Cerebellar cortex (tissue), 1 donor: ENCODE measurements at regions not wholly inside any gene's neighbourhood (a gene's known extent, or its start where the extent isn't known, plus 50 kb on each side); places are given as distances from the start of the nearest gene placed in this dataset.
A peak's percentile ranks its signal among the peaks of the same experiment; 100 is the strongest.
"Not testable (repeated sequence)": the region's sequence is repeated elsewhere in the genome, so short reads cannot be mapped to it uniquely, and the experiment has no call there.

Experiments
- DNase-seq: peaks from one replicate; pipeline ENCODE4 v3.0.0-alpha.2; 2015; ENCODE audit warnings: low spot score

DNA sequence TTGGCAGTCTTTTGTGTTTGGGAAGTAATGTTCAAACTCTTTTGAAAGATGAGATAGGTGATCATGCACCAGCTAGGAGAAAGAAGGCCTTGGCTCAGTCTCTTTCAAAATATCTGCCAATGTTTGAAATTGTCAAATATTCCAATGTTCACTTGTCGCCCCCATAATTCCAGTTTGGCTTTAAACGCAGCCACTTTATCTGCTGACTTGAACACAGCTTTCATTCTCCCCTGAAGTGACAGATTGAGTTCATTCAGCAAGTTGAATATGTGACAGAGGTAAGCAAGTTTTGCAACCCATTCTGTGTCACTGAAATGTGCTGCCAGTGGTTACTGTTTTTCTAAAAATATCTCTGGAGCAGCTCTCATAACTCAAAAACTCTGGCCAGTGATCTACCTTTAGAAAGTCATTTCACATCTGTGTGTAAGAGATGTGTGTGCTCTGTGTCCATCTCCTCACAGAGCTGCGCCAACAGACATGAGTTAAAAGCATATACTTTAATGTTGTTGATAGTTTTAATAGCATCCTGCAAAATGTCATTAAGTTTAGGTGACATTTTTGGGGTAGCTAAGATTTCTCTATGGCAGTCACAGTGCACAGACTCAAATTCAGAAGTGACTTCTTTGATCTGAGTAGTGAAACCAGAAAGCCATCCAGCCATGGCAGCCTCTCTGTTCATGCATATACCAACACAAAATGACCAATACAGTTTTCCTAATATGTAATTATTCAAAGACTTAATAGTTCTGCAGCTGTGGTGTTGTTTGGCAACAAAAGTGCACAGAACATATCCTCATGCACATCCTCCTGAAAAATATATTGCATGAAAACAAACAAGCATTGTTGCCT lies 614.3 kb upstream of the MIS18BP1 start:
- no peak for DNase-seq

DNA sequence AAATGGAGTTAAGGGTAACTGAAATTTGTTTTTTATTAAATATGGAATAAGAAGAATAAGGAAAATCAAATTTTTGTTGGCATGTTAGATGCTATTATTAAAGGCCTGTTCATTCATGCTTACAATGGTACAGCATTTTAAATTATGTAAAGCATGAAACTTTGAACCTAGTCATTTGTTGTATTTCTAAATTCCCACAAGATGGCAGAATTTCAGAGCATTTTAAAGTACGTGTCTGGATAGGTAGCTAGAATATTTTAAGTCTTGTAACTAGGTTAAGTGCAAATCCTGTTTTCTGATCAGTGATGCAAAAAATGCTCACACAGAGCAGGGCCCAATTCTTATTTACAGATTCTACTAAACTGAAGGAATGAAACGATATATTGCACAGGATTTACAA lies 585.6 kb upstream of the MIS18BP1 start:
- peak; percentile 1 for DNase-seq

DNA sequence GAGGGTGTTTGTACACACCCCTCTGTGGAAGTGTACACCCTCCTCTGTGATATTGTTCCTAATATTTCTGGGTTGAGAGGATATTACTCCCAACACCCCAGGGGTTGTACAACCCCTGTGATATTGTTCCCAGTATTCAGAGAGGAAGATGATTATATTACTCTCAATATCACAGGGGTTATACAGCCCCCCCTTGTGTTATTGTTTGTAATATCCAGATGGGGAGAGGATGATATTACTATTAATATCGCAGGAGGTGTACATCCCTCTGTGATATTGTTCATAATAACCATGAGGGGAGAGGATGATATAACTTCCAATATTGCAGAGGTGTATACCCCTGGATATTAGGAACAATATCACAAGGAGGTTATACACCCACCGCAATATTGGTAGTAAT lies 566.1 kb upstream of the MIS18BP1 start:
- DNase-seq = no peak

DNA sequence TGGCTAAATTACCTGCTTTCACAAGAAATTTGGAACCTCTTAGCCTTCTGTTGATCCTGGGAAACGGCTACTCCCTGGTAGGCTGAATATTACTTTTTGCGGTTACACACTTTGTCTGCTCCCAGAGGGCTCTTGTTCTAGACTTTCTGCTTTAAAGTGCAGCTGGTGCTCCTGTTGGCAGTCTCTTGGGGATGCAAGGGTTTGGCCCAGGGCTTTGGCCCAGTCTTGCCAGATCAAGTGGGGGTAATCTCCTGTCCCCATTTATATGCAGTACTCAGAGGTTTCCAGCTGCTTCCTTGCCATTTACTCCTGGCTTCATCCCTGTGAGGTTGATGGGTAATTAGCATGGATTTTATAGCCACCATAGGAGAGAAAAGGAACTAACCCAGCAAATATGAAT lies 558.2 kb upstream of the MIS18BP1 start:
- DNase-seq = no peak

DNA sequence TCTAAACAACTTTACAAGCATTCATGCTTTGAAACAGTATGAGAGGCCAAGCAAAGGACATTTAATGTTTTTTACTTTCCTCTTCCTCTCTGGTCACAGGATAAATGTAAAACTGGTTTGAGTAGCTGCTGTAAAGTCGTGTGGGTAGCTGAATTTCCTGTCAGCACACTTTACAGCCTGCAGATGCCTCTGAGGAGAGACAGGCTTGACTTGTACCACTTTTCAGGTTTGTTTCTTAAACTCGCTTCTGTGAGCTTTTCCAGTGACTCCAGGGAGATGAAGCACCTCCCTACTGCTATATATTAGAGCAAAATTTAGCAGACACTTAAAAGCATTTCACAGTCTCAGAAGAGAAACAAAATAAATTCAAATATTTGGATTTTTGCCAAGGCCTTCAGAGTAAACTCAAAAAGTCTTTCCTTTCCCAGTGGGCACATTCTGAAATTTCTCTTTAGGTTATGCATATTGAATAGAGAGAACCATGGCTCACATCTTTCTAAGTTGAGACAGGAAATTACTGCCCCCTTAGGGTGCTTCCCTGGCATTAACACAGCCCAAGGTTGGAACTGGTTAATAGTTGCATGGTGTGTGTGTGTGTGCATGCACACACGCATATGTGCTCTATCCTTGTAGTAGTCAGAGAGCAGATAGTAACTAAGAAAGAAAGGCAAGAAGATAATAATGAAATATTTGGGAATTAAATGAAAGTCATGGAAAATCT lies 557.3 kb upstream of the MIS18BP1 start:
- no peak for DNase-seq

DNA sequence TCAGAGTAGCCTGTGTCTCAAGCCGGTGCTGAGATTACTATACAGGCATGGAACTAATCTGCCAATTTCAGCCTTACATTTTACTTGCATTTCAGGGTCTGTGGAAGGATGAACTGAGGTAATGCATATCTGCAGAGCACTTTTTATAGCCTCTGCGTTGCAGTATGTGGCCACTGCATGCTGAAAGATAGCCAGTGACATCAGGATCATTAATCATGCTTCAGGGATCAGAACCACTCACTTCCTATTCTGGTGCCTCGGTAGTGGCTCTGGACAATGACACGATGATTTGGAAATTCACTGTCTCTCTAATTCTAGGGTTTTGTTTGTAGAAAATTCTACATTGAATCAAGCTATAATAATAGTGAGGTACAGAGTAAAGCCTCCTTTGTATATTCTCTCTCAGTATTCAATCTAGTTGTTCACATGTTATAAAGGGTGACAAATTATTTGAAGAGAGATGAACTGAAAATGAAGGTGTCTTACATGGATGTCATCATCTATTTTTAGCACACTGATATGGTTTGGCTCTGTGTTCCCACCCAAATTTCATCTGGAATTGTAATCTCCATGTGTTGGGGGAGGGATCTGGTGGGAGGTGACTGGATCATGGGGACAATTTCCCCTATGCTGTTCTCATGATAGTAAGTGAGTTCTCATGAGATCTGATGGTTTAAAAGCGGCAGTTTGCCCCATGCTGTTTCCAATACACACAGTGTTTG lies 554.3 kb upstream of the MIS18BP1 start:
- DNase-seq = no peak

DNA sequence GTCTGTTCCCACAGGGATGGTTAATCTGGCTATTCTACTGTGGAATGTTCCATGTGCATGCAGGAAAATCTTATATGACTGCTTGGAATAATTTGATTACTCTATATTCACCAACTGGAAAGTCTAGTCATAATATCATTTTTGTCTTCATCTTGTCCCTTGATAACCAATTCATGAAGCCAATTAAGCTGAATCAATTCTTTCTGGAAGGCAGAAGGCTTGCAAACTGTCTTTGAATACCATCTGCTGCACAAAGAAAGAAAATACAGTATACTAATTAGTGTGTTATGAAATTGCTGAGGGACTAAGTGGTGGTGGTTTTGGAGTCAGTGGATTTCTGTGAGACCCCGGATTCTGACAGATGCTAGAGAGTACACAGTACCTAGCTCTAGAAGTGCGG lies 546.5 kb upstream of the MIS18BP1 start:
- no peak for DNase-seq

DNA sequence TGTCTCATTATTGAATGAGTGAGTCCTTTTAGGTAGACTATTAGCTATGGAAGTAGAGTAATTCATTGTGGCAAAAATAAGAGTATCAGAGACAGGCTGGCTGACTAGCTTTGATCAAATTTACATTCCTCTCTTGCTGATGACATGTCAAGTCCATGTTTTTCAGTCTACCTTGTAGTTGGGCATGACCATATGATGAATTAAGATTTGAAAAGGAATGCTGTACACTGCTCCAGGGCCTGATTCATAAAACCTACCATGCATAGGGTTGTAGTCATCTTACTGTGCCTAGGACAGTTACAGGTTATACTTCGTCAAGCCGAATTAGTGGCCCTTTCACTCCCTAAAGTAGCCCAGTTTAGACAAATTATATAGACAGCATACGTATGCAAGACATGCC lies 545.7 kb upstream of the MIS18BP1 start:
- DNase-seq = no peak

DNA sequence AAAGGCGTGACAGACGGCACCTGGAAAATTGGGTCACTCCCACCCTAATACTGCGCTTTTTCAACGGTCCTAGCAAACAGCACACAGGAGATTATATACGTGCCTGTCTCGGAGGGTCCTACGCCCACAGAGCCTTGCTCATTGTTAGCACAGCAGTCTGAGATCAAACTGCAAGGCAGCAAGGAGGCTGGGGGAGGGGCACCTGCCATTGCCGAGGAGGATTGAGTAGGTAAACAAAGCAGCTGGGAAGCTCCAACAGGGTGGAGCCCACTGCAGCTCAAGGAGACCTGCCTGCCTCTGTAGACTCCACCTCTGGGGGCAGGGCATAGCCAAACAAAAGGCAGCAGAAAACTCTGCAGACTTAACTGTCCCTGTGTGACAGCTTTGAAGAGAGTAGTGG lies 543.0 kb upstream of the MIS18BP1 start:
- DNase-seq = not testable (repeated sequence)

DNA sequence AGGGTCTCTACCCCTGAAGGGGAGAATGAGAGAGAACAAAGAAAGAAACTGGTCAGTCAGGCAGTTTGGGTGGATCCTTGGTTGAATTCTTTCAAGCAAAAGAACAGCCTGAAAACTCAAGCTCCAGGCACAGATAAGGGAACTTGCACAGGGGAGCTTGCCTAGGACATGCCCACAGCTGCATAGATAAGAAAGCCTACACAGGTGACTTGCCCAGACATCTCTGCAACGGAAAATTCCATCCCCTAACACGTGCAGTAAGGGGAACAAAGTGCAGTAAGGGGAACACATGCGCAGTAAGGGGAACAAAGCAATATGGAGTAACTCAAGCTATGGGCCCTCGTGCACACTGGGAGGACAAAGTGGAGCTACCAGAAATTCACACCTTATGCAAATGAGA lies 540.1 kb upstream of the MIS18BP1 start:
- no peak for DNase-seq

DNA sequence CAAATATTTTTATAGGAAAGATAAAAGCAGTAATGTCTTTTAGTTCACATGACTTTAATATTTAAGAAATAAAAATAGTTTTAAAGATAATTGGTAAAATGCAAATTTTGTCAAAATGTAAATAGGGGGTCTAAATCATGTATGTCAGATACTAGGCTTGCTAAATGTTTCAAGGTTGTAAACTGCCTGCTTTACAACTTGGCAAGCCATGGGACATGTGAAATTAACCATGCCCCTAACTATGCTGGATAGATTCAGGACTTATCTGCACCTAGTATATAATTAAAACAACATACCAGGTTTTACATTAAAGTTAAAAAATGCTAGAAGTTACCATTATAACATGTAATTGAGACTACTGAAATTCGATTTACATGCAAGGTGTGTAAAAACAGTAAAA lies 537.3 kb upstream of the MIS18BP1 start:
- DNase-seq = no peak

DNA sequence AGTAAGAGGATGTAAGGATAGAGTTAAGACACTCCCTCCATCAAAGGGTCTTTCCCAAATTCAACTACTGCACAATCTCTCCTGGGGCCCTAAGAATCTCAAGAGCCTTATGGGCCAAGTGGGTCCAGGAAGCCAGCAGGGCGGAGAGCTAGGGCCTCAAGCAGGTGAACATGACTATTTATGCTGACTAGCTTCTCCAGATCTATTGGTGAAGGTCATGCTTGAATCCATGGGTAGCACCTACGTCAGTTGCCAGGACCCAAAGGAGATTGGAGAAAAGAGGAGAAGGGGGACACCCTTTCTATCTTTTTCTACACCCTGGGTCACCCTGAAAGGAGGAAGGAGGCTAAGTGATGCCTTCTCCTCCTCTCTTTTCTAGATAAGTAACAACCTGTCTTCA lies 534.2 kb upstream of the MIS18BP1 start:
- DNase-seq = no peak

DNA sequence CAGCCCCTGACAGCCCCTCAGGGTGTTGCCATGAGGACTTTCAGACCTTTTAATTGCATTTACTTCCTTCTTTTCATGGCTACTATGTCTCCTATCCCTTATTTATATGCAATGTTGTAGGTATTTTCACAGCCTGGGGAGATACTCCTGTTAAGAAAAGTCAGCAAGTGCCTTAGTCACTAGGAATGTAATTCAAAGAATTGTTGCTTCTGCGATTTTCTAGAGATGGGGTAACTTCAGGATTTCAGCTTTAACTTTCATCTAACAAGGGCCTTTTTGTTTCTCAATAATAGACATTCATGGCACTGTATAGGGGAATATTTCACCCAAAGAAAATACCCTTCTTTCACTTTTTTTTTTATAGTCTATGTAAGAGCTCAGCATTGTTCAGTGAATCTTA lies 533.3 kb upstream of the MIS18BP1 start:
- DNase-seq = no peak

DNA sequence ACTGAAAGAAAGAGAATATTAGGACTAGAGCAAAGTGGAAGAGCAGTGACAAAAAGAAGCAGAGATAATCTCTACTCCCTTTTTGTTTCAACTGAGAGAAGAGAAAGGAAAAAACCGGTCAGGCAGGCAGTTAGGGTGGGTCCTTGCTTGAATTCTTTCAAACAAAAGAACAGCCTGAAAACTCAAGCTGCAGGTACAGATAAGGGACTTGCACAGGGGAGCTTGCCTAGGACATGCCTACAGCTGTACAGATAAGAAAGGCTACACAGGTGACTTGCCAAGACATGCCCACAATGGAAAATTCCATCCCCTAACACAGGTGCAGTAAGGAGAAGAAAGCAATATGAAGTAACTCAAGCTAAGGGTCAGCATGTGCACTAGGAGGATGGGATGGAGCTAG lies 532.2 kb upstream of the MIS18BP1 start:
- DNase-seq = no peak

DNA sequence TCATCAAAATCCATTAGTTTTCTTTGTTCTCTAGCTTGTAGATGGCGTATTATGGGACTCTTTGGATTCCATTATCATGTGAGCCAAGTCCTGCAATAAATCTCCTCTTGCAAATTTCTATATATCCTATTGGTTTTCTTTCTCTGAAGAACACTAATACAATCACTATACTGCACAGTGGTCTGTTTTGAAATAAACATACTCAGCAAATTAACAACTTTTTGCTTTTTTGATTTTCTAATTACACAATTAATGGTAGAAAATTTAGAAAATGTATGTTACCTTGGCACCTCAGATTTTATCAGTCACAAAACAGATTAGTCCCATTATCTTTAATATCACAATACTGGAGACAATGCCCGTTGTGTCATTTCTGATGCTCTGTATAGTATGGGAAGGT lies 513.2 kb upstream of the MIS18BP1 start:
- no peak for DNase-seq

DNA sequence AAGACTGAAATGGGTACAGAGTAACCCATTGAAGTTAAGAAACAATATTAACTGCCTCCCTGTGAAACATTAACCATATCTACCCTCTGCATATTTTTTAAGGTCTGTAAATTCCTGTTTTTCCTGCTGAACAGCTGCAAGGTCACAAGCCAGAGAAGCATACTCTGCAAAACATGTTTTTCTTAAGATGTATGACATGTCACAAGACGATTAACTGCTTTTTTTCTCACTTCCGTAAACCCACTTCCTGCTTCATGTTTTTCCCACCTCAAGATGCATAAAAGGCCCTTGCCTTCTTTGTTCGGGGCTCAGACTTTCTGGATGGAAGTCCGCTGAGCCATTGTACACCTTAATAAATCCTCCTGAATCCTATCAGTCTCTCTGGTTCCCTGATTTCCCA lies 504.7 kb upstream of the MIS18BP1 start:
- DNase-seq = no peak

DNA sequence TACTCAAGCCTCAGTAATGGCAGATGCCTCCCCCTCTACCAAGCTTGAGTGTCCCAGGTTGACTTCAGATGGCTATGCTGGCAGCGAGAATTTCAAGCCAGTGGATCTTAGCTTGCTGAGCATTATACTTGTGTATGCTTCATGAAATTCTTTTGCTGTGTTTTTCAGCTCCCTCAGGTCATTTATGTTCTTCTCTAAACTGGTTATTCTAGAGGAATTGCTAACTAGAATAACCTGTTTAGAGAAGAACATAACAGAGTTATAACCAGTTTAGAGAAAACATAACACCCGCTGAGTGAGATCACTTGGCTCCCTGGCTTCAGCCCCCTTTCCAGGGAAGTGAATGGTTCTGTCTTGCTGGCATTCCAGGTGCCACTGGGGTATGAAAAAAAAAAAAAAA lies 503.4 kb upstream of the MIS18BP1 start:
- DNase-seq = not testable (repeated sequence)

DNA sequence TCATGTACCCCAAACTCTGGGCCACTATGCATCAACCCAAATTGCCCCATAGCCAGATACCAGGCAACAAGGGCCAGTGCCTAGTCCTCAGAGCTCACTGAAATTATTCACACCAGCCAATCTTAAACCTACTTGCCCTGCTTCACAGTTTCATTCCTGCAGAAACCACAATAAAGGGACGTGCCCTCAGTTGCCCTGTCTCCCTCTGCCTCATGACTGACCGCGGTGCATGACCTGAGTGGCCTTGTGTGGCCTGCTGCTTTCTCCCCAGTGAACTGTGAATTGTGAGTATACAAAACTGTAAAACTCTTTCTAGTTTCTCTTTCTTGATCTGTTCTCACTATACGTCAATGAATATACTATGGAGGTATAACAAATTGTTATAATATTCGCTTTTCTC lies 490.9 kb upstream of the MIS18BP1 start:
- DNase-seq = no peak

DNA sequence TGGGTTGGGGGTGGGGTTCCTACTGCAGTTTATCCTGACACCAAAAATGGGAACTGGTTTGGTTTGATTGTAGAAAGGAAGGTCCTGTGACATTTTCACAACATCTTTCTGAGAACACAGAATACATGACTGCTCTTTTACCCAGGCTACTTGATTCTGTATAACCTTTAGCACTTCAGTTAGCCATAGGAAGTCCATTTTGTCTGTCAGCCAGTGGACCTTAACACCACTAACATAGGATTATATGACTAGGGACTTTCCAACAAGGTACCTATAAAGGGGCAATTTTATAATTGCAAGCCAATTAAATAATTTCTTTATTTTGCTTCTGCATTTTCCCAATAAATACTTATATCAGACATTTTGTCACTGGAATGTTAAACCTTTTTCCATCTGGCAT lies 489.2 kb upstream of the MIS18BP1 start:
- no peak for DNase-seq

DNA sequence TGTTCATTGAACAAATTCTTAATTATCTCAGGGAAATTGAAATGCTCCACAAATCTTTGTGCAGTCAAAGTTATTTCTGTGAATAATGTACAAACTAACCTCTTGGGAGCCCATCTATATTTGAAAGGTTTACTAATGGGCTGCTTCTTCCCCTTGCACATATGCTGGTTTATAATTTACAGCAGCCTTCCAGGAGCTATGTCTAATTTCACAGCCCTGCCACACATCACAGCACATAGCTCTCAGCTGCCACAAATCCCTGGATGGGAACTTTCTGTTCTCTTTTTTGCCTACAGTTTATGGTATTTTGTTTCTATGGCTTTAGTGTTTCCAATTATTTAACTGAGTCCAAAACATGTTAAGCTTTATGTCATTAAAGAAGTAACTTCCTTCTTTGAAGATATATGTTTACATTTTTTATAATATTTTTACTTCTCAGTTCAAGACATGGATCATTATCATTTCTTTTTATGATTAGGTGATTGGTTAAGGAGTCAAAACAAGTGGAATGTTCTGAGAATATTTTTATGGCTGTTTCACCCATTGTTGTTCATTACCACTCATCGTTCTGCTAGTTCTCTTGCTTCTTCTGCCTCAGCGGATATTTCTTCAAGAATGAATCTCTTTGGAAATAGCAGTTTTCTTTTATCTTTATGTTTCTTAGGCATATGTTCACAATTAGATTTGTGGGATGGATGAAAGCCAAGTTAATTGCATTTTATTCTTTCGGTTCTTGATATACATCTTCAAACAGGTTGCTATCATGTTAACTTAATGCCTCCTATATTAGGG lies 475.6 kb upstream of the MIS18BP1 start:
- DNase-seq = no peak

DNA sequence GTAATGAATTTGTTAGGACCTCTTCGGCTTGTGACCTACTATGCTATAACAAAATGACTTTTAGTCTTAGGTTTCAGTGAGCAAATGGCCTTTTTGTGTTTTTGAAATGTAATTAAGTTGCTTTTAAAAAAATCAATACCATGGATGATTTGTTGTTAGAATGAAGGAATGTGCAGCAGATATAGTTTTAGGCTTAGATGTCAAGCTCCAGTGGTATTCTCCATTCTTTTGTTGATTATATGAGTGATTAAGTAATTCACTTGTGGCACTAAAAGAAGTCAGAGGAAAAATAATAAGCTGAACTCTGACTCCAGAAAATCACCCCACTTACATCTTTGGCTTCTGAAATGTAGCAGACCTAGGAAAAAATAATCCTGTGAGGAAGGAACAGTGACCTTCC lies 474.1 kb upstream of the MIS18BP1 start:
- no peak for DNase-seq

DNA sequence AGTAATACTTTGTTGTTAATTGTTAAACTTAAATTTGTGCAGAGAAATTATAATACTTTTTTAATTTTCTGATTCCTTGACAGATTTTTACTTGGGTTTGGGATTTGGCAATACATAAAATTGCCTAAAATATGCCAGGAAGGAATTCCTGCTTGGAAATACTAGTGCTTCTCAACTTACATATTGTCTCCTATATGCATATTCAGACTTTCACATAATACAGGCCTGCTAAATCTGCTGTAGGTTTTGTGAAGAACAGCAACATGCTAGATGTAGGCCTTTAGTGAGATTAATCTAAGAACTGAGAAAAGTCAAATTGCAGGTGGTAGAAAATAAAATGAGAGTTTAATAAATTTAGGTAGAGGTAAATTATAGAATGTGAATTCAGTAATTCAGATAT lies 468.5 kb upstream of the MIS18BP1 start:
- no peak for DNase-seq
